ENCODE measurements at regions not wholly inside any gene's neighbourhood (a gene's known extent, or its start where the extent isn't known, plus 50 kb on each side); places are given as distances from the start of the nearest gene placed in this dataset.
A peak's percentile ranks its signal among the peaks of the same experiment; 100 is the strongest.

GRCh38 chr2:136173126-136173525 is 55.2 kb upstream of the CXCR4 start:
- H3K36me3 Mint-ChIP-seq, result no peaks in the 10 kb centered on the region
- Histone ChIP-seq H3K4me2 (replicated peaks; ENCODE audit: extremely low read depth, low read length, poor library complexity, severe bottlenecking) (no peak overlapping the region), H3K9ac (ENCODE audit: insufficient read depth, low read length, poor library complexity, severe bottlenecking) (no peak overlapping the region), H3K27me3 (ENCODE audit: control insufficient read depth in 2 of 2, insufficient read depth in 2 of 2, low read length in 2 of 2) (no peaks in the 10 kb centered on the region), H3K36me3 (replicated peaks in 1 of 2; ENCODE audit: control insufficient read depth in 1 of 2, insufficient read depth in 2 of 2, low read length in 2 of 2) (no peaks in the 10 kb centered on the region), H3K79me2 (ENCODE audit: insufficient read depth, low read length) (no peaks in the 10 kb centered on the region), H3K4me1 (ENCODE audit: control insufficient read depth in 1 of 2, insufficient read depth in 2 of 2, low read length in 2 of 2) (peaks cover 20 to 25% of the 10 kb centered on the region in 2 donors), H3K27ac (ENCODE audit: low read depth in 1 of 2, low read length in 2 of 2) (no peak overlapping the region), H2AFZ (ENCODE audit: insufficient read depth, low read depth, low read length, poor library complexity, severe bottlenecking) (peak overlapping the region; percentile 18), H3K4me3 (replicated peaks in 1 of 3; ENCODE audit: low read depth in 2 of 3, low read length in 3 of 3) (no peak overlapping the region), H3K9me3 (replicated peaks in 1 of 2; ENCODE audit: control insufficient read depth in 1 of 2, insufficient read depth in 1 of 2, low read length in 2 of 2) (no peaks in the 10 kb centered on the region), H4K20me1 (ENCODE audit: insufficient read depth, low read length) (no peaks in the 10 kb centered on the region)
- H3K4me3 Mint-ChIP-seq, result no peak overlapping the region
- peaks cover 0 to 2% (median 0%) of the 10 kb centered on the region in 3 donors for H3K27me3 Mint-ChIP-seq (ENCODE audit: low read depth in 3 of 3)
- no peak overlapping the region for H3K27ac Mint-ChIP-seq
- no peak for DNase-seq
- H3K9me3 Mint-ChIP-seq, result peaks cover 0 to 2% (median 0%) of the 10 kb centered on the region in 7 donors
- H3K4me1 Mint-ChIP-seq, result peaks cover 34% of the 10 kb centered on the region
- intact Hi-C loops (cut with micrococcal nuclease), result no loop called here
- no CpG with 5 or more reads among the region's 1 CpG for WGBS (ENCODE audit: insufficient coverage)
- TF ChIP-seq CTCF (IDR thresholded peaks at IDR 0.05), result no peak

GRCh38 chr2:136171223-136171622 is 53.3 kb upstream of the CXCR4 start:
- Mint-ChIP-seq H3K27me3 (ENCODE audit: low read depth in 3 of 3) (peaks cover 0 to 1% (median 0%) of the 10 kb centered on the region in 3 donors), H3K4me1 (peaks cover 34% of the 10 kb centered on the region), H3K9me3 (peaks cover 0 to 2% (median 0%) of the 10 kb centered on the region in 7 donors), H3K27ac (no peak overlapping the region), H3K4me3 (no peak overlapping the region), H3K36me3 (no peaks in the 10 kb centered on the region)
- no peak overlapping the region for H3K4me3 ChIP-seq (replicated peaks in 1 of 3; ENCODE audit: low read depth in 2 of 3, low read length in 3 of 3)
- H3K27me3 ChIP-seq (ENCODE audit: control insufficient read depth in 2 of 2, insufficient read depth in 2 of 2, low read length in 2 of 2), result no peaks in the 10 kb centered on the region
- no peaks in the 10 kb centered on the region for H3K9me3 ChIP-seq (replicated peaks in 1 of 2; ENCODE audit: control insufficient read depth in 1 of 2, insufficient read depth in 1 of 2, low read length in 2 of 2)
- WGBS (ENCODE audit: insufficient coverage), result 100% methylated on average over 4 of the region's 4 CpGs
- no peak overlapping the region for H3K9ac ChIP-seq (ENCODE audit: insufficient read depth, low read length, poor library complexity, severe bottlenecking)
- DNase-seq, result no peak
- H3K27ac ChIP-seq (ENCODE audit: low read depth in 1 of 2, low read length in 2 of 2), result no peak overlapping the region
- H3K36me3 ChIP-seq (replicated peaks in 1 of 2; ENCODE audit: control insufficient read depth in 1 of 2, insufficient read depth in 2 of 2, low read length in 2 of 2), result no peaks in the 10 kb centered on the region
- H2AFZ ChIP-seq (ENCODE audit: insufficient read depth, low read depth, low read length, poor library complexity, severe bottlenecking), result no peak overlapping the region
- no peak overlapping the region for H3K4me2 ChIP-seq (replicated peaks; ENCODE audit: extremely low read depth, low read length, poor library complexity, severe bottlenecking)
- TF ChIP-seq CTCF (IDR thresholded peaks at IDR 0.05), result no peak
- no peaks in the 10 kb centered on the region for H4K20me1 ChIP-seq (ENCODE audit: insufficient read depth, low read length)
- intact Hi-C loops (cut with micrococcal nuclease), result no loop called here
- H3K79me2 ChIP-seq (ENCODE audit: insufficient read depth, low read length), result no peaks in the 10 kb centered on the region
- H3K4me1 ChIP-seq (ENCODE audit: control insufficient read depth in 1 of 2, insufficient read depth in 2 of 2, low read length in 2 of 2), result peaks cover 23 to 27% of the 10 kb centered on the region in 2 donors
